ENCODE measurements at regions not wholly inside any gene's neighbourhood (a gene's known extent, or its start where the extent isn't known, plus 50 kb on each side); places are given as distances from the start of the nearest gene placed in this dataset.
"Not testable (repeated sequence)": the region's sequence is repeated elsewhere in the genome, so short reads cannot be mapped to it uniquely, and the experiment has no call there.

GRCh38 chr5:154702477-154702876 is 52.7 kb upstream of the LARP1 start:
- TF ChIP-seq, protein P1, sequence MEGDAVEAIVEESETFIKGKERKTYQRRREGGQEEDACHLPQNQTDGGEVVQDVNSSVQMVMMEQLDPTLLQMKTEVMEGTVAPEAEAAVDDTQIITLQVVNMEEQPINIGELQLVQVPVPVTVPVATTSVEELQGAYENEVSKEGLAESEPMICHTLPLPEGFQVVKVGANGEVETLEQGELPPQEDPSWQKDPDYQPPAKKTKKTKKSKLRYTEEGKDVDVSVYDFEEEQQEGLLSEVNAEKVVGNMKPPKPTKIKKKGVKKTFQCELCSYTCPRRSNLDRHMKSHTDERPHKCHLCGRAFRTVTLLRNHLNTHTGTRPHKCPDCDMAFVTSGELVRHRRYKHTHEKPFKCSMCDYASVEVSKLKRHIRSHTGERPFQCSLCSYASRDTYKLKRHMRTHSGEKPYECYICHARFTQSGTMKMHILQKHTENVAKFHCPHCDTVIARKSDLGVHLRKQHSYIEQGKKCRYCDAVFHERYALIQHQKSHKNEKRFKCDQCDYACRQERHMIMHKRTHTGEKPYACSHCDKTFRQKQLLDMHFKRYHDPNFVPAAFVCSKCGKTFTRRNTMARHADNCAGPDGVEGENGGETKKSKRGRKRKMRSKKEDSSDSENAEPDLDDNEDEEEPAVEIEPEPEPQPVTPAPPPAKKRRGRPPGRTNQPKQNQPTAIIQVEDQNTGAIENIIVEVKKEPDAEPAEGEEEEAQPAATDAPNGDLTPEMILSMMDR (IDR thresholded peaks at IDR 0.05; ENCODE audit: control extremely low read depth, extremely low read depth, low read depth, missing control alignments): no peak
- DNase-seq (ENCODE audit: extremely low spot score): no peak
- CTCF ChIA-PET: interaction anchor here (1.1 to 1.5 kb wide), 2 partner anchors 9 to 100 kb away, joined by 3 read pairs; no protein-coding TSS in a partner anchor
- POLR2A ChIA-PET: no interaction called here

- DNase-seq (ENCODE audit: extremely low spot score); POLR2A ChIA-PET: not testable (repeated sequence)
- CTCF ChIA-PET: interaction anchor here (0.7 to 1.5 kb wide), 4 partner anchors 8 to 101 kb away, joined by 3 read pairs; no protein-coding TSS in a partner anchor
Observed at GRCh38 chr5:154701725-154702124, 53.5 kb upstream of the LARP1 start.

- no peak for DNase-seq (ENCODE audit: extremely low spot score)
- TF ChIP-seq, protein P1 (IDR thresholded peaks at IDR 0.05; ENCODE audit: control extremely low read depth, extremely low read depth, low read depth, missing control alignments): no peak
- ChIA-PET CTCF (interaction anchor here (0.7 to 1.5 kb wide), 3 partner anchors 10 to 101 kb away, joined by 3 read pairs; no protein-coding TSS in a partner anchor), POLR2A (no interaction called here)
Observed at GRCh38 chr5:154701181-154701580, 54.0 kb upstream of the LARP1 start.

- DNase-seq (ENCODE audit: extremely low spot score); CTCF ChIA-PET; POLR2A ChIA-PET: not testable (repeated sequence)
Observed at GRCh38 chr5:154700289-154700928, 54.8 kb upstream of the LARP1 start.

- TF ChIP-seq, protein P1 (IDR thresholded peaks at IDR 0.05; ENCODE audit: control extremely low read depth, extremely low read depth, low read depth, missing control alignments): no peak
- POLR2A ChIA-PET: no interaction called here
- CTCF ChIA-PET: interaction anchor here (0.7 to 1.2 kb wide), 2 partner anchors 9 to 48 kb away, joined by 3 read pairs; no protein-coding TSS in a partner anchor
- no peak for DNase-seq (ENCODE audit: extremely low spot score)
Observed at GRCh38 chr5:154698763-154699162, 56.4 kb upstream of the LARP1 start.

DNA sequence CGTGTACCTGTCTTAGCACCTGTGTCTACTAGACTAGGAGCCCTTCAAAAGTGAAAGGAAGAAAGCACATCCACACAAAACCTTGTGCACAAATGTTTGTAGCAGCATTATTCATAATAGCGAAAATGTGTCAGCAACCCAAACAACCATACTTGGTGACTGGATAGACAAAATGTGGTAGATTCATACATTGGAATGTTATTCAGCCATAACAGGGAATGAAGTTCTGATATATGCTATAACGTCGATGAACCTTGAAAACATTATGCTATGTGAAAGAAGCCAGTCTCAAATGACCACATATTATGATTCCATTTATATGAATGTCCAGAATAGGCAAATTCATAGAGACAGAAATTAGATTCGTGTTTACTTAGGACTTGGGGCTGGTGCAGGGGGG is 57.8 kb upstream of the LARP1 start:
- DNase-seq (ENCODE audit: extremely low spot score): no peak
- TF ChIP-seq, protein P1 (IDR thresholded peaks at IDR 0.05; ENCODE audit: control extremely low read depth, extremely low read depth, low read depth, missing control alignments): no peak
- POLR2A ChIA-PET: no interaction called here
- CTCF ChIA-PET: no interaction called here

DNA sequence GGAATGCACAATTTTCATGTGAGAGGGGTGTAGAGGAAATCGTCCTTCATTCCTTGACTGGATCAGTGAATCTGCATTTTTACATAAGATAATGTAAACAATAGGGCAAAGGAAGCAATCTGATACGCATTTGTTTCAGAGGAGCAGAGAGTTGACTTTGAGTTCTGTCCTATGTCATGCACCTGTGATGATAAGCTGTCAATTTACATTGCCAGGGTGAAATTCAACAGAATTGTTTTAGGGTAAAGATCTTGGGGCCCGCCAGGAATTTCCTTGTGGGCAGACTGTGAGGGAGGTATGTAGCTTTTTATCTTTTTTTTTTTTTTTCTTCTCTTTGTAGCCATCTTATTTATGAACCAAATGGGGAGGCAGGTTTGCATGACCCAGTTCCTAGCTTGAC is 58.3 kb upstream of the LARP1 start:
- DNase-seq (ENCODE audit: extremely low spot score): no peak
- TF ChIP-seq, protein P1 (IDR thresholded peaks at IDR 0.05; ENCODE audit: control extremely low read depth, extremely low read depth, low read depth, missing control alignments): no peak
- ChIA-PET POLR2A (no interaction called here), CTCF (no interaction called here)

DNA sequence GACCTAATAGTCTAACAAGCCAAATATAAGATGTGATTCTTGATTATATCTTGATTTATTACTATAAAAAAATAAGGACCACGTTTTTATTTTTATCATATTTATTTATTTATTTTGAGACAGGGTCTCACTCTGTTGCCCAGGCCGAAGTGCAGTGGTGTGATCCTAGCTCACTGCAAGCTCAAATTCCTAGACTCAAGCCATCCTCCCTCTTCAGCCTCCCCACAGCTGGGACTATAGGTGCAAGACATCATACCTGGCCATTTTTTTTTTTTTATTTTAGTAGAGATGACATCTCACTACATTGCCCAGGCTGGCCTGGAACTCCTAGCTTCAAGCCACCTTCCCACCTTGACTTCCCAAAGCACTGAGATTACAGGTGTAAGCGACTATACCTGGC is 61.0 kb upstream of the LARP1 start:
- ChIA-PET CTCF (interaction anchor here (1.3 to 1.7 kb wide), 2 partner anchors 12 to 20 kb away, joined by 3 read pairs; no protein-coding TSS in a partner anchor), POLR2A (no interaction called here)
- DNase-seq (ENCODE audit: extremely low spot score): no peak
- TF ChIP-seq, protein P1 (IDR thresholded peaks at IDR 0.05; ENCODE audit: control extremely low read depth, extremely low read depth, low read depth, missing control alignments): no peak
